Activated naive CD4-positive, alpha-beta T cell treated with anti-CD3 and anti-CD28 coated beads, Interleukin-2, amount 10 ng/mL, durations not matched to agents 7 days and 5 days (primary cell): ENCODE measurements at regions not wholly inside any gene's neighbourhood (a gene's known extent, or its start where the extent isn't known, plus 50 kb on each side); places are given as distances from the start of the nearest gene placed in this dataset.
"Not testable (repeated sequence)": the region's sequence is repeated elsewhere in the genome, so short reads cannot be mapped to it uniquely, and the experiment has no call there.

Source experiments
- CTCF ChIA-PET: fragments of 350-600 bp; sonication (Branson Sonifier 250); formaldehyde crosslinking; loops from one replicate; lab custom pipeline; 2021; ENCODE audit warnings: antibody characterized with exemption; lab: Charles Lee
- DNase-seq: peaks from one replicate; pipeline ENCODE4 v3.0.0-alpha.2; 2020
- H3K27ac Mint-ChIP-seq: one replicate; pipeline ENCODE4 v1.8.0; 2021; ENCODE audit warnings: mild to moderate bottlenecking, moderate library complexity, mixed read lengths
- H3K27me3 Mint-ChIP-seq: one replicate; pipeline ENCODE4 v1.8.0; 2021; ENCODE audit warnings: mild to moderate bottlenecking, mixed read lengths
- H3K36me3 Mint-ChIP-seq: one replicate; pipeline ENCODE4 v1.8.0; 2021; ENCODE audit warnings: mixed read lengths
- H3K4me1 Mint-ChIP-seq: one replicate; pipeline ENCODE4 v1.8.0; 2021; ENCODE audit warnings: mixed read lengths
- H3K4me3 Mint-ChIP-seq: one replicate; pipeline ENCODE4 v1.8.0; 2021; ENCODE audit warnings: mild to moderate bottlenecking, moderate library complexity, mixed read lengths
- H3K9me3 Mint-ChIP-seq: one replicate; pipeline ENCODE4 v1.8.0; 2021; ENCODE audit warnings: mixed read lengths

DNA sequence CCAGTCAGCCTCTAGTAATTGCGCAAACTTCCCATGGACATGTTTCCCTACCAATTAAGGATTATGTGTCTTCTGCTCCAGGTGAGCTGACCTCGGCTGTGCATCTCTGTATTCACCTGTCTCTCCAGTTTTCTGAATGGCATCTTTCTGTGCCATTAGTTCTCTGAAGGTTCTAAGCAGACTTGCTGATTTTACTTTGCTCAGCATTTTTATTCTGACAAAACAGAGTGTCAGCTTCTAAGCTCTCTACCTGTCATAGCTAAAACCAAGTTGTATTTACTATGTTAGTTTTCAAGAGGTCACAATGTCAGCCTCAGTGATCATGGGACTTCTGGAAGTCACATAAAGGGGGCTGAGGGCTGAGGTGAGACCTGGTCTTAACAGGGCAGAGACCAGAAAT, 116.0 kb upstream of the HSFY2 start:
- H3K4me3 Mint-ChIP-seq, result no peak overlapping the region
- H3K36me3 Mint-ChIP-seq, result no peaks in the 10 kb centered on the region

GRCh38 chrY:18884748-18885147, 111.2 kb upstream of the HSFY2 start:
- H3K36me3 Mint-ChIP-seq, result no peaks in the 10 kb centered on the region
- H3K4me1 Mint-ChIP-seq, result no peaks in the 10 kb centered on the region
- DNase-seq, result no peak
- H3K27ac Mint-ChIP-seq, result no peak overlapping the region
- no peaks in the 10 kb centered on the region for H3K27me3 Mint-ChIP-seq
- H3K9me3 Mint-ChIP-seq, result no peaks in the 10 kb centered on the region
- CTCF ChIA-PET, result no interaction called here
- H3K4me3 Mint-ChIP-seq, result no peak overlapping the region

More for the DNA sequence above, 116.0 kb upstream of the HSFY2 start:
- Mint-ChIP-seq H3K9me3 (no peaks in the 10 kb centered on the region), H3K27me3 (no peaks in the 10 kb centered on the region), H3K27ac (no peak overlapping the region), H3K4me1 (no peaks in the 10 kb centered on the region)
- no peak for DNase-seq
- CTCF ChIA-PET, result no interaction called here

- H3K9me3 Mint-ChIP-seq, H3K36me3 Mint-ChIP-seq, CTCF ChIA-PET, H3K4me1 Mint-ChIP-seq, DNase-seq, H3K4me3 Mint-ChIP-seq, H3K27ac Mint-ChIP-seq, H3K27me3 Mint-ChIP-seq: not testable (repeated sequence)
These were observed 95.6 kb upstream of the HSFY2 start for GRCh38 chrY:18869145-18869544.

DNA sequence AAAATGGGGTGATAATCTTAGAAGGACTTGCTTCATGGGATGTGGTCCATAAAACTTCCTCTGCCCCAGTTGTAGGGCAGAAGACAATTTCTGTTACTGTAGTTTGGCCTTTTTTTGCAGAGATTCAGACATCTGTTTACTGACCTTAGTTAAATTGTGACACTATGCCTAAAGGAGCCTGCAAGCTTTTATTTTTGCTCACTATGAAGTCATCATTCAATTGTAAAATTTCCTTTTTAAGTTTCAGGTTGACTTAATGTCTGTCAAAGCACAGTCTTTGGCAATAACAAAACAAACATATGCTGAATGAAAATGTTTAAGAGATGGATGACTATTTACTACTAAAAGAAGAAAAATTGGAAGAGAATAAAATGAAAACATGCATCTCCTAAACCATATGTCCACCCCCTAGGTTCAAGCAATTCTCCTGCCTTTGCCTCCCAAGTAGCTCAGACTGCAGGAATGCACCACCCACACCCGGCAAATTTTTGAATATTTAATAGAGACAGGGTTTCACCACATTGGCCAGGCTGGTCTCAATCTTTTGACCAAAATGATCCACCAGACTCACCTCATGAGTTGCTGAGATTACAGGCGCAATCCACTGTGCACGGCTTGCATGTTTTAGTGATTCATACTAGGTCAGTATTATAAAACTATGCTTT, 93.5 kb upstream of the HSFY2 start:
- H3K27ac Mint-ChIP-seq, CTCF ChIA-PET, H3K4me3 Mint-ChIP-seq, H3K4me1 Mint-ChIP-seq, H3K9me3 Mint-ChIP-seq, DNase-seq, H3K36me3 Mint-ChIP-seq, H3K27me3 Mint-ChIP-seq: not testable (repeated sequence)

GRCh38 chrY:18860856-18861255, 87.3 kb upstream of the HSFY2 start:
- H3K36me3 Mint-ChIP-seq, CTCF ChIA-PET, H3K27ac Mint-ChIP-seq, H3K4me1 Mint-ChIP-seq, H3K4me3 Mint-ChIP-seq, DNase-seq, H3K27me3 Mint-ChIP-seq, H3K9me3 Mint-ChIP-seq: not testable (repeated sequence)

GRCh38 chrY:18858484-18859191, 85.1 kb upstream of the HSFY2 start:
- H3K27ac Mint-ChIP-seq, DNase-seq, H3K27me3 Mint-ChIP-seq, CTCF ChIA-PET, H3K4me1 Mint-ChIP-seq, H3K4me3 Mint-ChIP-seq, H3K9me3 Mint-ChIP-seq, H3K36me3 Mint-ChIP-seq: not testable (repeated sequence)

DNA sequence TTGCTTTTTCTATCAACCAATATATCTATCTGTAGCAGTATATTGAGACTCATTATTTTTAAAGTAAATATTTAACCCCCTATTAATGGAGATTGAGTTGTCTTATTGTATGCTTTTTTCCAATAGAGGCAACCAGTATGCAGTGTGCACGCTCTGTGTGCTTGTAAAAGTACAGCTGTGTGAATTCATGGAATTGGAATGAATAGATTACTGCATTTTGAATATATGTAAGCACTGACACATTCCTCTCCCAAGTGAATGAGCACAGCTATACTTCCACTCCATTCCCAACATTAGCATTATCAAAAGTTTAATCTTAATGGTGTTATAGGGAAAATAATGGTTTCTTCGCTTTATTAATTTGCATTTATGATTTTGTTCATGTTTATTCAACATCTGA, 81.6 kb upstream of the HSFY2 start:
- H3K27me3 Mint-ChIP-seq, H3K4me1 Mint-ChIP-seq, H3K27ac Mint-ChIP-seq, H3K4me3 Mint-ChIP-seq, H3K9me3 Mint-ChIP-seq, DNase-seq, CTCF ChIA-PET, H3K36me3 Mint-ChIP-seq: not testable (repeated sequence)

GRCh38 chrY:18853323-18853722, 79.8 kb upstream of the HSFY2 start:
- CTCF ChIA-PET, H3K27me3 Mint-ChIP-seq, H3K4me3 Mint-ChIP-seq, H3K4me1 Mint-ChIP-seq, H3K27ac Mint-ChIP-seq, H3K9me3 Mint-ChIP-seq, H3K36me3 Mint-ChIP-seq, DNase-seq: not testable (repeated sequence)

DNA sequence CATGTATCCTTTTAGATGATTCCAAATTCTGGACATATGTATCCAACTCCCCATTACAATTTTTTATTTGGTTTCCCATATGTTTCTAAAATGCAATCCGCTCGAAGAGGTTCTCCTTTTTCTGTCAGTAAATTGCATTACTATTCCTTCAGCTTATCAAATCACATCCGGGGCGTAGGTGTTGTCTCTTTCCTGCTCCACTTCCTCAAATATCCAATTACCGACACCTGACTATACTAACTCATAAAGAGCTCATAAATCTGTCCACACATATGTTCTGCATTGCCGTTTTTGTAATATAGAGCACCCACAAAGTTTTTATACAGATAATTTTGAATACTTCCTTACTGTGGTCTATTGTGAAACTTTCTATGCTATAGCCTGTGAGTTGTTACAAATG, 63.1 kb upstream of the HSFY2 start:
- H3K4me1 Mint-ChIP-seq, H3K27me3 Mint-ChIP-seq, CTCF ChIA-PET, DNase-seq, H3K9me3 Mint-ChIP-seq, H3K36me3 Mint-ChIP-seq, H3K4me3 Mint-ChIP-seq, H3K27ac Mint-ChIP-seq: not testable (repeated sequence)
